HG02623 (cell line): ENCODE measurements at regions not wholly inside any gene's neighbourhood (a gene's known extent, or its start where the extent isn't known, plus 50 kb on each side); places are given as distances from the start of the nearest gene placed in this dataset.

Experiments
- ATAC-seq: cut with Tn5 transposase; IDR thresholded peaks from one replicate; pipeline ENCODE4 v1.9.1; 2021; ENCODE audit warnings: moderate library complexity; ENCODE audit not compliant: unreplicated experiment

- ATAC-seq: no peak
Measured at GRCh38 chr1:98482611-98483010, 178.9 kb upstream of the SNX7 start.

- no peak for ATAC-seq
Measured at GRCh38 chr1:98480271-98480670, 181.2 kb upstream of the SNX7 start.

DNA sequence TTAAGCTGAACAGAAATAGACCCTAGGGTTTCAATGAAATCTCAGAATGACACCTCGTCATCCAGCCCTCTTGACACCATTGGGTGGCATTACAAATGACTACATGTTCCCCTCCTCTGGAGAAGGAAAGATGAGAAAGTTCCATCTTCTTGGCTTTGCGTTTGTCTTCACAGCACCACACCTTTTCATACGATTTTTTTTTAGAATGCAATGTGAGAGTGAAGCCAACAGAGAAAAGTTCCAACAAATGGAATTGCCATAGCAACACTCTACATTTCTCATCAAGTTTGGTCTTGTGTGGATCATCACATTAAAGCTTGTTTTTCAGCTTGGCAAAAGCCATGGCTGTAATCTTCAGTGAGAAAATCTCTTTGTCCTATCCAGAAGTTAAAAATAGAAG lies 183.4 kb upstream of the SNX7 start:
- ATAC-seq: no peak

- ATAC-seq: no peak
Measured at GRCh38 chr1:98472878-98473277, 188.6 kb upstream of the SNX7 start.

DNA sequence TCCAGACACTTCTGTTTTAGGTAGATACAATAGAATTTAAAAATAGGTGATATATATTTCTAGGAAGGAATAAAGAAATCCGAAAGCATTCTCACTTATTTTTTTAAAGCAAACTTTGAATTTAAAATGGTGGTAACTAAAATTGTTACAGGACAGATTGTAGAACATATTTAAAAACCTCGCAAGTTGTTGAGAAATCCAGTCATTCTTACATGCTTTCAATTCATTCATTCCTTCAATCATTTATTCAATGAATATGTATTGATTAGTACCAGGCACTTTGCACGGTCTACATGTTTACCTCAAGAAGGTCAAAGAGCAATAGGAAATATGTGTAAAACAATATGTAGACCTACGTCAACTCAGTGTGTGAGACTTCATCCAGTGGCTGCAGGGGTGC lies 189.9 kb upstream of the SNX7 start:
- ATAC-seq: no peak

- no peak for ATAC-seq
Measured at GRCh38 chr1:98468111-98468717, 193.3 kb upstream of the SNX7 start.

DNA sequence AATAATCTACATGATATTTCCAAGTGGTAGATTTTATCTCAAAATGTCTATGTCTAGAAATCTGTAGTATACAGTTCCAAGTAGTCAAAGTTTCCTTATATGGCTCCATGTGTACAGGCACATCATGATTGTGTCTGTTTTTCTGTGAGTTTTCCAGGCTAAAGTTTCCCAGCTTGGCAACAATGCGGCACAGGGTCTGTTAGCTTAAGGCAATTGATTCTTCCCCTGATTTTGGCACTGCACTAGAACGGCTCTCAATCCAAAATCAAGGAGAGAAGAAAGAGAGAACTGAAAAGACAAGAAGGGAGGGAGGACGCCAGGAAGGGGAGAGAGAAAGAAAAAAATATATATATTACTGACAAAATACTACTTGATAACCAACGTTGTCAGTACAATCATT lies 193.9 kb upstream of the SNX7 start:
- ATAC-seq: no peak

GRCh38 chr1:98467122-98467521 lies 194.4 kb upstream of the SNX7 start:
- ATAC-seq: no peak

GRCh38 chr1:98461873-98462385 lies 199.6 kb upstream of the SNX7 start:
- no peak for ATAC-seq

GRCh38 chr1:98460136-98460535 lies 201.4 kb upstream of the SNX7 start:
- no peak for ATAC-seq

DNA sequence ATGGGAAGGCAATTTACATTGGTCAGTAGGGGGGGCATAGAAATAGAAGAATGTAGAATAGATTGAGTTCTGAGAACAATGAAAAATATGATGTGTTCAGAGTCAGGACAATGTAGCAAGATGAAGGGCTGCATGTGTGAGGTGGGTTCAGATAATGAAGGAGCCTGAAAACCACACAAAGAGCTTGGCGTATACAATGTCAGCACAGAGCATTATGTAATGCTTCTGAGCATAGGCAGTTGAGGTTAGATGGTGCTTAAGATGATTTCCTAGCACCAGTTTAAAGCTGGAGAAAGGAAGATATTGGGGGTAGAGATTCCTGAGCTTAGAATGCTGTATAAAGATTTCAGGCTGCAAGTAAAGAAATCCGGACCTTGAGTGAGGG lies 202.0 kb upstream of the SNX7 start:
- ATAC-seq: no peak

DNA sequence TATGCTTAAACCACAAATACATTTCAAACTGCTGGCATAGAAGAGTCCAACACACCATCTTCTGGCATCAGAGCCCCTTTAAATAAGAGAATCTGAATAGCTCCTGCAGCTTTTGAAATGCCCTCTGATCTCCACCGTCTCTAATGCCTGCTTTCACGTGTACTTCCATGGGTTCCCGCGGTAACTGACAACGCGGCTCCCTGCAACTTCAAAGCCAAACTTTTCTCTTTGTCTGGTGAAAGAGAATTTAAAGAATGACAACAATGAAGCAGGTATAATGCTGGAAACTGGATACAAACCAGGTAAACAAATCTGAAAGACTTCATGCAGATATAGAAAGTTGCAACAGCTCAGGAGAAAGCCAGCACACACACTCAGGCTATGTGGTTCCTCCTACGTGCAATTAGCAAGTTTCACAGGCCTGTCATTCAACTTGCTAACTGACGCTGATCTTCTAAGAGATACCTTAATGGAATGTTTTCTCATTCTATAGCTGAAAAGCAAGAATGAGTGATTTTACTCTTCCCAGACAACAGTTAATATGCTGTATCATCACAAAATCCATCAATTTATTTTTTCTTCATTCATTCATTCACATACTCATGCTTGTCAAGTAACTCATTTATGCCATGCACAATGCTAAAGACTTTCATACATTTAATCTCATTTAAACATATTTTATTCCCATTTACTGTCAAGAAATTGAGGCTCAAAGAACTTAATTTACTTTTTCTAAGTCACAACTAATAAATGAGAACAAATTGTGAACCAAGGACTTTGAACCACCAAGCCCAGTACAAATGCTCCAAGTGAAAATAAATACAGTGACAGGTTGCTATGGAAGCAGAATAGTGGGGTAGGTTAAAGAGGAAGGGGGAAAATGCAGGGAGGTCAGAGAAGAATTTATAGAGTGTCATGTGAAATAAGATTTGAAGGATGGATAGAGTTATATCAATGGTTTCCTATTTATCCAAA lies 202.7 kb upstream of the SNX7 start:
- no peak for ATAC-seq

- no peak for ATAC-seq
Measured at GRCh38 chr1:98457248-98457647, 204.3 kb upstream of the SNX7 start.

DNA sequence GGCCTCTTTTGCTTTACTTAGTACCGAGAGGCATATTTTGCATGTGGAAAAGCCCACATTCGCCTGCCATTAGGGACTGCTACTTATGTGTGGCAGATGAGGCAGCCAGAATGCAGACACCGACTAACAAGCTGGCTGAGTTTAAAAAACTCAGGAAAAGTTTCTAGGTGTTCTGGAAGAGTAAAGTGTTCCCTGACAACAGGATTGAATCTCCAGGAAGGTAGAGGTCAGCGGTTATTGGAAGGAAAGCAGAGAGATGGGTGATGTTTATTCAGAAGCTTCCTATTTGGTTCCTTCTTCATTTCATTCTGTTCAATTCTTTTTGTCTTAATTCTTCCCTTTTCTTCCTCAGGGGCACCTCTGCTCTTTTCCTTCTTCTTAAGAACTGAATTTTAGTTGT lies 206.9 kb upstream of the SNX7 start:
- ATAC-seq: no peak

DNA sequence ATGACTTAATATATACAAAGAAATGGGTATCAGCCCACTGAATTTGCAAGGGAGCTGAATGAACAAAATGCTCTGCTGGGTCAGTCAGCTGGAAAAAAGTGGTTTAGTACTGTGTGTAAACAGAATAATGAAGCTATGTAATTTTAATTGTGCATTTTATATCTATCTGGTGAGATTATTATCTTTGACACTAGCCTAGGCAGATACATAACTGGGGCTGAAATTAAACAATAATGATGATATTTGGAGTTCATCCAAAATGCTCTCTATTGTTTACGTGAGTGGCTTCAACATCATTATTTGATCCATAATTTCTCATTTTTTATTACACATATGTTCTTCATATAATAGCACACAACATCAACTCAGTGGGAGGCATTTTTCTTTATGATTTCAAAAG lies 208.5 kb upstream of the SNX7 start:
- no peak for ATAC-seq

DNA sequence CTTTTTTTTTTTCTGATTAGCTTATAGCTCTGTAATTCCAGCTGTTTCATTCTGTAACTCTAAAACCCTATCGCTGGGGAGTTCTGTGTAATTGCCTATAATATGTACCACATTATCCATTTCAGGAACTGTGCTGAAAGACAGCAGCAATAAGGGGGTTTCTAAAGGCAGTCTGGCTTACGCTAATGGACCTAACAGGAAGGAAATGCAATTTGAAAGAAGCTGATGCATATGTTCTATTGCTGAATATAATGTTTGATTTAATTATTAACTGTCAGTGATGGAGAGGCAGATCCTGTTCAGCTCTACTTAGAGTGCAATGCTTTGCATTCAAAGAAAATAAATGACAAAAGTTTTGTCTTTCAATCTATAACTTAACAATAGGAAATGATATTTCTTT lies 209.4 kb upstream of the SNX7 start:
- ATAC-seq: no peak

DNA sequence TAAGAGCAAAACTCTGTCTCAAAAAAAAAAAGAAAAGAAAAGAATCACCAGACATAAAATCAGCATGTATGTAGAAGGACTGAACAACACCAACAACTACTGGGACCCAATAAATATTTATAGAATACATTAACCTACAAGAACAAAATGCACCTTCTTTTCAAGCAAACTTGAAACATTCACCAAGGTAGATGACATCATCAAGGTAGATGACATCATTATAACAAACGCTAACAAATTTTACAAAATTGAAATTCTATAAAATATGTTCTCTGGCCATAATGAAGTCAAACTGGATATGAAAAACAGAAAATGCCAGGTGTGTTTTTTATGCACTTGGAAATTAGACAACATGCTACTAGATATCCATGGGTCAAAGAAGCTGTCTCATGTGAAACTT lies 220.2 kb upstream of the SNX7 start:
- no peak for ATAC-seq

GRCh38 chr1:98439471-98439870 lies 222.1 kb upstream of the SNX7 start:
- ATAC-seq: no peak

GRCh38 chr1:98437540-98437939 lies 224.0 kb upstream of the SNX7 start:
- ATAC-seq: no peak

- no peak for ATAC-seq
Measured at GRCh38 chr1:98437011-98437410, 224.5 kb upstream of the SNX7 start.

GRCh38 chr1:98429965-98430443 lies 231.5 kb upstream of the SNX7 start:
- ATAC-seq: no peak

- no peak for ATAC-seq
Measured at GRCh38 chr1:98428864-98429263, 232.7 kb upstream of the SNX7 start.
